ENCODE measurements at regions not wholly inside any gene's neighbourhood (a gene's known extent, or its start where the extent isn't known, plus 50 kb on each side); places are given as distances from the start of the nearest gene placed in this dataset.

GRCh38 chr7:94174956-94175355 is 170.8 kb upstream of the BET1 start:
- DNase-seq, result no peak
- Histone ChIP-seq H3K4me1 (no peaks in the 10 kb centered on the region), H3K27me3 (no peaks in the 10 kb centered on the region), H3K9me3 (no peaks in the 10 kb centered on the region), H3K36me3 (no peaks in the 10 kb centered on the region), H3K4me3 (no peak overlapping the region), H3K27ac (no peak overlapping the region)
- WGBS, 5 donors, result 74 to 84% (median 80%) methylated on average over 2 of the region's 2 CpGs
- intact Hi-C loops (cut with DNase I; ENCODE audit: low total_unique reads), result no loop called here
- TF ChIP-seq CTCF (IDR thresholded peaks at IDR 0.05), result no peak
- no peak for TF ChIP-seq EP300 (IDR thresholded peaks at IDR 0.05)
- TF ChIP-seq POLR2A (IDR thresholded peaks at IDR 0.05), result no peak
- no peak for TF ChIP-seq POLR2AphosphoS5 (IDR thresholded peaks at IDR 0.05)

- no peak for TF ChIP-seq POLR2AphosphoS5 (IDR thresholded peaks at IDR 0.05)
- no peak for TF ChIP-seq EP300 (IDR thresholded peaks at IDR 0.05)
- no peak for TF ChIP-seq CTCF (IDR thresholded peaks at IDR 0.05)
- TF ChIP-seq POLR2A (IDR thresholded peaks at IDR 0.05), result no peak
- no peaks in the 10 kb centered on the region for H3K36me3 ChIP-seq
- no peak for DNase-seq
- H3K4me3 ChIP-seq, result no peak overlapping the region
- H3K27me3 ChIP-seq, result no peaks in the 10 kb centered on the region
- no peak overlapping the region for H3K27ac ChIP-seq
- intact Hi-C loops (cut with DNase I; ENCODE audit: low total_unique reads), result no loop called here
- no peaks in the 10 kb centered on the region for H3K4me1 ChIP-seq
- 57 to 70% (median 66%) methylated on average over 4 of the region's 4 CpGs for WGBS, 5 donors
- no peaks in the 10 kb centered on the region for H3K9me3 ChIP-seq
Observed at GRCh38 chr7:94176694-94177200, 172.6 kb upstream of the BET1 start.

GRCh38 chr7:94177441-94177840 is 173.3 kb upstream of the BET1 start:
- TF ChIP-seq POLR2AphosphoS5 (IDR thresholded peaks at IDR 0.05) (no peak), POLR2A (IDR thresholded peaks at IDR 0.05) (no peak), CTCF (IDR thresholded peaks at IDR 0.05) (no peak), EP300 (IDR thresholded peaks at IDR 0.05) (no peak)
- WGBS, 5 donors, result 59 to 75% (median 73%) methylated on average over 3 of the region's 3 CpGs
- Histone ChIP-seq H3K4me1 (no peaks in the 10 kb centered on the region), H3K27me3 (no peaks in the 10 kb centered on the region), H3K4me3 (no peak overlapping the region), H3K9me3 (no peaks in the 10 kb centered on the region), H3K36me3 (no peaks in the 10 kb centered on the region), H3K27ac (no peak overlapping the region)
- intact Hi-C loops (cut with DNase I; ENCODE audit: low total_unique reads), result no loop called here
- DNase-seq, result no peak

GRCh38 chr7:94178230-94178629 is 174.1 kb upstream of the BET1 start:
- H3K4me3 ChIP-seq, result no peak overlapping the region
- intact Hi-C loops (cut with DNase I; ENCODE audit: low total_unique reads), result no loop called here
- no peaks in the 10 kb centered on the region for H3K9me3 ChIP-seq
- 69 to 85% (median 76%) methylated on average over 3 of the region's 3 CpGs for WGBS, 5 donors
- no peaks in the 10 kb centered on the region for H3K36me3 ChIP-seq
- TF ChIP-seq CTCF (IDR thresholded peaks at IDR 0.05) (no peak), POLR2A (IDR thresholded peaks at IDR 0.05) (no peak), POLR2AphosphoS5 (IDR thresholded peaks at IDR 0.05) (no peak), EP300 (IDR thresholded peaks at IDR 0.05) (no peak)
- peaks cover 0 to 6% (median 0%) of the 10 kb centered on the region in 4 donors for H3K4me1 ChIP-seq
- no peak overlapping the region for H3K27ac ChIP-seq
- DNase-seq, result no peak
- H3K27me3 ChIP-seq, result no peaks in the 10 kb centered on the region
